ENCODE measurements at regions not wholly inside any gene's neighbourhood (a gene's known extent, or its start where the extent isn't known, plus 50 kb on each side); places are given as distances from the start of the nearest gene placed in this dataset.

DNA sequence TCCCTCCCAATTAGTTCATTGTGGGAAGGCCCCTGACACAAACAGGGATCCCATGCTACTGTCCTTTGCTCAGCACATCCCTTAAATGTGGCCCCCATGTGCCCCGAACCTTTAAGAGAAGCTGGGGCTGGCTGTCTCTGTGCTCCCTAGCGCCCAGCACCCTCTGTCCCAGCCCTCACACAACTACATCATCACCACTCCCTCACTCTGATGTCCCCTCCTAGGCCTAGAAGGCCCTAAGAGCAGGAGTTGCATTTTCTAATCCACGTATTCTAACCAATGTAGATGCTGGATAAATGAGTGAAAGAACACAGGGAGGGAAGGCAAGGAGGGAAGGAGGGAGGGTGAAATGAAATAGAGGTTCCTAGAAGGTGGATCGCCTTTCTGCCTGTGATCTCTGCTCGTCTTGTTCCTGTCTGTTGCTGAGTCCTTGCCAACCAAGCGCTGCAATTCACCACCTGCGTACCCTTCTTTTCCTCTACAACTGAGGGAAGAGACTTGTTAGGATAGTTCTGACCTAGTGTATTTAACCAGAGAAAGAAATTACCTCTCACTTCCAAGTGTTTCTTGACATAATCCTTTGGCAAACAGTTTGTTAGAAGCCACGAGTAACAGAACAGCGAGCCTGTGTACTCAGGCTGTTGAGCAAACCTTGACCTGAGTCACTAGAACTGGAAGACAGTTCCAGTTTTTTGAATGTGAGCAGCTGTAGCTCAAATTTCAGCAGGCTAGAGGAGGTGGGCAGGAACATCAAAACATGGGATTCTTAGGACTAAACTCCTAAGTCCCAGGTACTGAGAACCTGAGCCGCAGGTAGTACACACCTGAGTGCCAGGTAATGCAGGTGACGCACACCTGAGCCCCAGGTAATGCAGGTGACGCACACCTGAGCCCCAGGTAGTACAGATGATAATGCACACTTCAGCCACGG is 181.5 kb upstream of the ID2 start:
- no peak for DNase-seq (ENCODE audit: low read depth)
- TF ChIP-seq, protein P1, sequence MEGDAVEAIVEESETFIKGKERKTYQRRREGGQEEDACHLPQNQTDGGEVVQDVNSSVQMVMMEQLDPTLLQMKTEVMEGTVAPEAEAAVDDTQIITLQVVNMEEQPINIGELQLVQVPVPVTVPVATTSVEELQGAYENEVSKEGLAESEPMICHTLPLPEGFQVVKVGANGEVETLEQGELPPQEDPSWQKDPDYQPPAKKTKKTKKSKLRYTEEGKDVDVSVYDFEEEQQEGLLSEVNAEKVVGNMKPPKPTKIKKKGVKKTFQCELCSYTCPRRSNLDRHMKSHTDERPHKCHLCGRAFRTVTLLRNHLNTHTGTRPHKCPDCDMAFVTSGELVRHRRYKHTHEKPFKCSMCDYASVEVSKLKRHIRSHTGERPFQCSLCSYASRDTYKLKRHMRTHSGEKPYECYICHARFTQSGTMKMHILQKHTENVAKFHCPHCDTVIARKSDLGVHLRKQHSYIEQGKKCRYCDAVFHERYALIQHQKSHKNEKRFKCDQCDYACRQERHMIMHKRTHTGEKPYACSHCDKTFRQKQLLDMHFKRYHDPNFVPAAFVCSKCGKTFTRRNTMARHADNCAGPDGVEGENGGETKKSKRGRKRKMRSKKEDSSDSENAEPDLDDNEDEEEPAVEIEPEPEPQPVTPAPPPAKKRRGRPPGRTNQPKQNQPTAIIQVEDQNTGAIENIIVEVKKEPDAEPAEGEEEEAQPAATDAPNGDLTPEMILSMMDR (conservative IDR thresholded peaks at IDR 0.05; ENCODE audit: low read depth, low read length): no peak
- no peak overlapping the region for H3K4me3 ChIP-seq (ENCODE audit: low read length)

DNA sequence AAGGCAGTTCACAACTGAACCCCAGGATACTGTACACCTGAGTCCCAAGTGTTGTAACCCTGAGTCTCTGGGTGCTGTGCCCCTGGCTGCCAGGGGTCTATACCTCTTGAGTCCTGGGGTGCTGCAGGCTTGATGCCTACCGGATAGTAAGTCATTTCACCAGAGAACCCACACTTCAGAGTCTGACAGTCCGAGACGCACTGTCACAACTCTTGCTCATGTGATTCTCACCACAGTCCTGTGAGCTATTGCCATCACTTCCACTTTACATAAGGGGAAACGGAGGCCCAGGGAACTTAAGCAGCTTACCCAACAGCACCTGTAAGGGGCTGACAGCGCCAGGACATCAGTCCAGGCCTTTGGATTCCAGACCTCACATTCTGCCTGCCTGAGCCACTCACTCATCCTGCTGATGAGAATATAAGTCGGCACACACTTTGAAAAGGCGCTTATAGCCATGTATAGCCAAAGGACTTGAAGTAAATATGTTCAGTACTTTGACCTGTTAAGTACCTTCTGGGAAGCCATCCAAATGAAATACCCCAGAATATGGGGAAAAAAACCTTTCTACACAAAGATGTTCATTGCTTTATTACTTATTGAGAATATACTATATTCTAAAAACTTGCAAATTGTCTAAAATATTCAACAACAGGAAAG is 180.7 kb upstream of the ID2 start:
- TF ChIP-seq, protein P1 (conservative IDR thresholded peaks at IDR 0.05; ENCODE audit: low read depth, low read length): no peak
- no peak for DNase-seq (ENCODE audit: low read depth)
- H3K4me3 ChIP-seq (ENCODE audit: low read length): no peak overlapping the region

DNA sequence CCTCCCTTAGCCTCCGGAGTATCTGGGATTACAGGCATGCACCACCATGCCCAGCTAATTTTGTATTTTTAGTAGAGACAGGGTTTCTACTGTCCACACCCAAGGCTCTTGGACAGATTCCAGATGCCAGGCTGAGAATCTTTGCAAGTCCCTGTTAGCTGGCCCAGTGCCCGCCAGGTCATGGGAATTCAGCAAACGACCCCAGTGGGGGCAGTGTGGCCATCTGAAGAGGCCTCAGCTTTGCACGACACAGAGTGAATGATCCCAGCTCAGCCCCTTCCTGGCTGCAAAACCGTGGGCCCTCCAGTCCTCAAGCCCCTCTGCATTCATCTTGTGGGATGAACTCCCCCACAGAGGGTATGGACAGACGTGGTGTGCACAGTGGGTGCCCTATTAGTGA is 179.5 kb upstream of the ID2 start:
- DNase-seq (ENCODE audit: low read depth): no peak
- TF ChIP-seq, protein P1 (conservative IDR thresholded peaks at IDR 0.05; ENCODE audit: low read depth, low read length): no peak
- H3K4me3 ChIP-seq (ENCODE audit: low read length): no peak overlapping the region

DNA sequence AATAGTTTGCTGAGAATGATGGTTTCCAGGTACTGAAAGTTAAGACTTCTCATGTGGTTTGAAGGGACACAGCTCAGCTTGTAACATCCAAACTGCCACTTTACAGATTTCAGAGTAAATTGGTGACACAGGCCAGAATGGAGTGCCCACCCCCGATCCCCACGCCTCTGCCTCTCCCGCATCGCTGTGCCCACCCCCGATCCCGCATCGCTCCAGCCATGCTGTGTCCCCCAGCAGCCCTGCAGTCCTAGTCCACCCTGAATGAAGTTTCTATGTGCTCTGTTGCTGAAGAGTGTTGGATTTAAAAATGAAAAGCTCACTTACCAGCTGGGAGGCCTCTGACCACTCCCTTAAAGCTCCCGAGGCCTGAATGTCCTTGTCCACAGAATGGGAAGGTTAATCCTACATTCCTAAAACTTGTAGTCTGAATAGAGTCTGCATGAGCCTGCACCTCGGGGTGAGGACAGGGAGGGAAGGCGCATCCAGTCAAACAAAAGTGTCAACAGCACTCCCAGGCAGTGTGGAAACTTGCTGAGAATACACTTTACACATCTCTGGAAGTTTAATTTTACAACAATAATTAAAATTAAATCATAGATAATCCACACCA is 176.4 kb upstream of the ID2 start:
- no peak overlapping the region for H3K4me3 ChIP-seq (ENCODE audit: low read length)
- no peak for DNase-seq (ENCODE audit: low read depth)
- TF ChIP-seq, protein P1 (conservative IDR thresholded peaks at IDR 0.05; ENCODE audit: low read depth, low read length): no peak

DNA sequence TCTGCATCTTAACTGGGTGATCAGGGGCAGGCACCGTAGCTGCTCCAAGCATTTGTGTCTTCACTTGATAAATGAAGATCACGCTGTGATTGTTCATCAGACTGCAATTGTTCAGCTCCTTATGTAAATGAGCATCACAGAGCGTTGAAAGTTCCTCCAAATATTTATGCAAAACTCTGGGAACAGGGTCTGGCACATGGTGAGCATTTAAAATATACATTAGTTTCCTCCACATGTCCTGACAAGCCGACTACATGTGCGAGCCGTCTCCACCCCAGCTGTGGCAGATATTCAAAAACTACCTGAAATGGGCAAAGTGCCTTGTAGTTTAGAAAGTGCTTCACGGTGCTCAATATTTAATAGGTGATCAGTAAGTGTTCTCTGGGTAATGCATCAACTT is 175.1 kb upstream of the ID2 start:
- no peak for DNase-seq (ENCODE audit: low read depth)
- TF ChIP-seq, protein P1 (conservative IDR thresholded peaks at IDR 0.05; ENCODE audit: low read depth, low read length): no peak
- no peak overlapping the region for H3K4me3 ChIP-seq (ENCODE audit: low read length)

DNA sequence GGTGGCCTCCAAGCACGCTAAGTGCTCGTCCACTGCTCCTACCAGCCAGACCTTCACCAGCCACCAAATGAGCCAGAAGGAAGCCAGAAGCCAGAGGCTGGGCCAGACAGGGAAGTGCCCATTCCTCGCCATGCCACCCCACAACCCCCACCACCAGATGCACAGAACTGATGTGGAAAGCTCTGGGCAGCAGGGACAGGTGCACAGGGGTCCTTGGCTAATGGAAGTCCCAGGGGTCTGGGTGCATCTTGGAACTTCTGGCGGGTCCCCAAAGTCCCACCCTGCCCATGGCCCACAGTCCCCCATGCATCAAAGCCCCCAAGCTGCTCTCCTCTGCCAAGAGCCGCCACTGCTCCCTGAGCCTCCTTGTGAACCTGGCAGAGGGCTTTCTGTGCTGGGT is 173.1 kb upstream of the ID2 start:
- no peak overlapping the region for H3K4me3 ChIP-seq (ENCODE audit: low read length)
- no peak for DNase-seq (ENCODE audit: low read depth)
- TF ChIP-seq, protein P1 (conservative IDR thresholded peaks at IDR 0.05; ENCODE audit: low read depth, low read length): no peak

All from retinal pigment epithelial cell (primary cell).